VCaP (cell line): ENCODE measurements at regions not wholly inside any gene's neighbourhood (a gene's known extent, or its start where the extent isn't known, plus 50 kb on each side); places are given as distances from the start of the nearest gene placed in this dataset.
A peak's percentile ranks its signal among the peaks of the same experiment; 100 is the strongest.

Experiments used
- H3K27ac ChIP-seq: fragments of 450-650 bp; 2 replicates; pipeline ENCODE4 v1.5.1; 2017
- CTCF ChIP-seq: fragments of 450-650 bp; conservative IDR thresholded peaks from 2 replicates; pipeline ENCODE4 v1.5.1; 2017; ENCODE audit warnings: mild to moderate bottlenecking, moderate library complexity

- H3K27ac ChIP-seq, result peak overlapping the region; percentile 96
These were observed 175.4 kb upstream of the PELI2 start for GRCh38 chr14:55942826-55943225.

GRCh38 chr14:55944757-55945156 lies 173.5 kb upstream of the PELI2 start:
- TF ChIP-seq CTCF, result no peak
- peak overlapping the region; percentile 96 for H3K27ac ChIP-seq

More at GRCh38 chr14:55942826-55943225, 175.4 kb upstream of the PELI2 start:
- TF ChIP-seq CTCF, result no peak

- H3K27ac ChIP-seq, result peak overlapping the region; percentile 96
- TF ChIP-seq CTCF, result no peak
These were observed 172.0 kb upstream of the PELI2 start for GRCh38 chr14:55946231-55946630.

- no peak for TF ChIP-seq CTCF
- no peak overlapping the region for H3K27ac ChIP-seq
These were observed 169.8 kb upstream of the PELI2 start for GRCh38 chr14:55948399-55948798.

GRCh38 chr14:55949708-55950107 lies 168.5 kb upstream of the PELI2 start:
- no peak overlapping the region for H3K27ac ChIP-seq
- no peak for TF ChIP-seq CTCF

- no peak for TF ChIP-seq CTCF
- H3K27ac ChIP-seq, result no peak overlapping the region
These were observed 168.1 kb upstream of the PELI2 start for GRCh38 chr14:55950135-55950534.

GRCh38 chr14:55951341-55952206 lies 166.6 kb upstream of the PELI2 start:
- no peak for TF ChIP-seq CTCF
- no peak overlapping the region for H3K27ac ChIP-seq
